Endothelial cell (in vitro differentiated cells): ENCODE measurements at regions not wholly inside any gene's neighbourhood (a gene's known extent, or its start where the extent isn't known, plus 50 kb on each side); places are given as distances from the start of the nearest gene placed in this dataset.

ENCODE experiments used
- DNase-seq: peaks from one replicate; pipeline ENCODE4 v3.0.0; 2021; ENCODE audit warnings: low spot score
- H3K27ac Mint-ChIP-seq: one replicate; pipeline ENCODE4 v1.8.0; 2021; ENCODE audit warnings: mixed read lengths, inconsistent platforms; ENCODE audit not compliant: unreplicated experiment
- H3K27me3 Mint-ChIP-seq: one replicate; pipeline ENCODE4 v1.8.0; 2021; ENCODE audit warnings: mild to moderate bottlenecking, moderate library complexity, mixed read lengths, inconsistent platforms; ENCODE audit not compliant: unreplicated experiment
- H3K36me3 Mint-ChIP-seq: one replicate; pipeline ENCODE4 v1.8.0; 2021; ENCODE audit warnings: mild to moderate bottlenecking, low read depth, mixed read lengths, inconsistent platforms; ENCODE audit not compliant: unreplicated experiment
- H3K4me1 Mint-ChIP-seq: one replicate; pipeline ENCODE4 v1.8.0; 2021; ENCODE audit warnings: mild to moderate bottlenecking, mixed read lengths, inconsistent platforms; ENCODE audit not compliant: unreplicated experiment
- H3K4me3 Mint-ChIP-seq: one replicate; pipeline ENCODE4 v1.8.0; 2021; ENCODE audit warnings: mild to moderate bottlenecking, mixed read lengths, inconsistent platforms; ENCODE audit not compliant: unreplicated experiment
- H3K9me3 Mint-ChIP-seq: one replicate; pipeline ENCODE4 v1.8.0; 2021; ENCODE audit warnings: mixed read lengths, inconsistent platforms; ENCODE audit not compliant: unreplicated experiment
- CTCF ChIP-seq: fragments of 200-600 bp; sonication (generic); IDR thresholded peaks from one replicate; pipeline ENCODE4 v1.5.0; 2021; ENCODE audit warnings: antibody characterized with exemption; ENCODE audit not compliant: unreplicated experiment

- H3K27me3 Mint-ChIP-seq: no peaks in the 10 kb centered on the region
- no peak for TF ChIP-seq CTCF
- DNase-seq: no peak
- H3K36me3 Mint-ChIP-seq: no peaks in the 10 kb centered on the region
- H3K4me1 Mint-ChIP-seq: no peaks in the 10 kb centered on the region
- H3K27ac Mint-ChIP-seq: no peak overlapping the region
- H3K4me3 Mint-ChIP-seq: no peak overlapping the region
- no peaks in the 10 kb centered on the region for H3K9me3 Mint-ChIP-seq
Observed at GRCh38 chr1:242802973-242803372, 278.5 kb upstream of the PLD5 start.

GRCh38 chr1:242800521-242800920 is 276.0 kb upstream of the PLD5 start:
- Mint-ChIP-seq H3K27ac (no peak overlapping the region), H3K4me3 (no peak overlapping the region), H3K4me1 (no peaks in the 10 kb centered on the region), H3K36me3 (no peaks in the 10 kb centered on the region), H3K9me3 (no peaks in the 10 kb centered on the region), H3K27me3 (no peaks in the 10 kb centered on the region)
- no peak for DNase-seq
- no peak for TF ChIP-seq CTCF

- no peak for TF ChIP-seq CTCF
- no peaks in the 10 kb centered on the region for H3K4me1 Mint-ChIP-seq
- H3K36me3 Mint-ChIP-seq: no peaks in the 10 kb centered on the region
- no peak for DNase-seq
- H3K4me3 Mint-ChIP-seq: no peak overlapping the region
- H3K27ac Mint-ChIP-seq: no peak overlapping the region
- H3K27me3 Mint-ChIP-seq: peaks cover 1% of the 10 kb centered on the region
- no peaks in the 10 kb centered on the region for H3K9me3 Mint-ChIP-seq
Observed at GRCh38 chr1:242797856-242798255, 273.4 kb upstream of the PLD5 start.

GRCh38 chr1:242788771-242789170 is 264.3 kb upstream of the PLD5 start:
- no peak for DNase-seq
- H3K4me1 Mint-ChIP-seq: peaks cover 2% of the 10 kb centered on the region
- TF ChIP-seq CTCF: no peak
- H3K27me3 Mint-ChIP-seq: no peaks in the 10 kb centered on the region
- H3K9me3 Mint-ChIP-seq: no peaks in the 10 kb centered on the region
- no peaks in the 10 kb centered on the region for H3K36me3 Mint-ChIP-seq
- no peak overlapping the region for H3K4me3 Mint-ChIP-seq
- H3K27ac Mint-ChIP-seq: no peak overlapping the region

GRCh38 chr1:242787968-242788367 is 263.5 kb upstream of the PLD5 start:
- no peaks in the 10 kb centered on the region for H3K9me3 Mint-ChIP-seq

More at GRCh38 chr1:242787968-242788367, 263.5 kb upstream of the PLD5 start:
- H3K4me3 Mint-ChIP-seq: no peak overlapping the region
- peaks cover 2% of the 10 kb centered on the region for H3K4me1 Mint-ChIP-seq
- H3K27ac Mint-ChIP-seq: no peak overlapping the region
- no peaks in the 10 kb centered on the region for H3K27me3 Mint-ChIP-seq
- no peak for TF ChIP-seq CTCF
- DNase-seq: no peak
- no peaks in the 10 kb centered on the region for H3K36me3 Mint-ChIP-seq
